T-helper 1 cell treated with Interleukin-12 subunit alpha and Interleukin-12 subunit beta and Interleukin-4 antibody, amounts not matched to agents 30 ng/mL and 1 ng/mL, for 36 hours (primary cell): ENCODE measurements at regions not wholly inside any gene's neighbourhood (a gene's known extent, or its start where the extent isn't known, plus 50 kb on each side); places are given as distances from the start of the nearest gene placed in this dataset.
"Not testable (repeated sequence)": the region's sequence is repeated elsewhere in the genome, so short reads cannot be mapped to it uniquely, and the experiment has no call there.

Experiments used
- intact Hi-C: fragments of 100-400 bp; cut with micrococcal nuclease; formaldehyde crosslinking; loops from one replicate; pipeline ENCODE4 v1.15.1; 2024

DNA sequence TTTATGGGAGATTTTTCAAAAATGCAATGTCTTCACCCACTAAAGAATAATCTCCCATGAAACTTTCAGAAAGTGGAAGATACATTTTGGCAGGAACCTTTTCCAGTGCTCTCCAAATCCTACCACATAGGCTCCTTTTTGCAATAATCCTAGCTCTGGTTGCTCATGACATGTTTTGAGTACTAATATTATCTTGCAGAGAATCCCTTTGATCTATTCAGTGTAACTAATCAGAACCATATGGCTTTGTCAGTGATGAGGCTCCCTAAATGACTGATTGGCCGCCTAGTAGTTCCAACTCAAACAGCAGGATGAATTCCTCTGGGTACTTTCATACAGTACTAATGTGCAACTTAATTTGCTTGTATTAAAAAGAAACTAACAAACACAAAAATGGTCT is 544.0 kb upstream of the FAM98A start:
- intact Hi-C loops = no loop called here

- intact Hi-C loops = not testable (repeated sequence)
Measured at GRCh38 chr2:34142531-34143008, 543.5 kb upstream of the FAM98A start.

DNA sequence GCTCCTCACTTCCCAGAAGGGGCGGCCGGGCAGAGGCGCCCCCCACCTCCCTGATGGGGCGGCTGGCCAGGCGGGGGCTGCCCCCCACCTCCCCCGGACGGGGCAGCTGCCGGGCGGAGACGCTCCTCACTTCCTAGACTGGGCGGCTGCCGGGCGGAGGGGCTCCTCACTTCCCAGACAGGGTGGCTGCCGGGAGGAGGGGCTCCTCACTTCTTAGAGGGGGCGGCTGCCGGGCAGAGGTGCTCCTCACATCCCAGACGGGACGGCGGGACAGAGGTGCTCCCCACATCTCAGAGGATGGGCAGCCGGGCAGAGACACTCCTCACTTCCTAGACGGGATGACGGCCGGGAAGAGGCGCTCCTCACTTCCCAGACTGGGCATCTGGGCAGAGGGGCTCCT is 534.0 kb upstream of the FAM98A start:
- intact Hi-C loops = loop anchor here (2.0 kb wide), 1 partner anchor 78 kb away; no protein-coding TSS in a partner anchor

DNA sequence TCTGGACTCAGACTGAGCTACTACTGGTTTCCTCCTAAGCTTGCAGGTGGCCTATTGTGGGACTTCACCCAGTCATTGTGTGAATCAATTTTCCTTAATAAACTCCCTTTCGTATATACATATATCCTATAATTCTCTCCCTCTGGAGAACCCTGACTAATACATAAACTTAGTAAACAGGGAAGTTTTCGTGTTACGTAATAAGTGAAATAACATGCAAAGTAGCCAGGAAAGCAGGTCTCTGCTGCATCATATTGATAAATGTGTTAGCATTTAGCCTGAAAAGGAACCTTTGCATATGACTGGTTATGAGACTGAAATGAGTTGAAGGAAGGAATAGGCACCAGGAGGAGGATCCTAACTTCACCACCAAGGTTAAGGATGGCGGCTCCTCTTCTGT is 527.2 kb upstream of the FAM98A start:
- intact Hi-C loops = no loop called here

DNA sequence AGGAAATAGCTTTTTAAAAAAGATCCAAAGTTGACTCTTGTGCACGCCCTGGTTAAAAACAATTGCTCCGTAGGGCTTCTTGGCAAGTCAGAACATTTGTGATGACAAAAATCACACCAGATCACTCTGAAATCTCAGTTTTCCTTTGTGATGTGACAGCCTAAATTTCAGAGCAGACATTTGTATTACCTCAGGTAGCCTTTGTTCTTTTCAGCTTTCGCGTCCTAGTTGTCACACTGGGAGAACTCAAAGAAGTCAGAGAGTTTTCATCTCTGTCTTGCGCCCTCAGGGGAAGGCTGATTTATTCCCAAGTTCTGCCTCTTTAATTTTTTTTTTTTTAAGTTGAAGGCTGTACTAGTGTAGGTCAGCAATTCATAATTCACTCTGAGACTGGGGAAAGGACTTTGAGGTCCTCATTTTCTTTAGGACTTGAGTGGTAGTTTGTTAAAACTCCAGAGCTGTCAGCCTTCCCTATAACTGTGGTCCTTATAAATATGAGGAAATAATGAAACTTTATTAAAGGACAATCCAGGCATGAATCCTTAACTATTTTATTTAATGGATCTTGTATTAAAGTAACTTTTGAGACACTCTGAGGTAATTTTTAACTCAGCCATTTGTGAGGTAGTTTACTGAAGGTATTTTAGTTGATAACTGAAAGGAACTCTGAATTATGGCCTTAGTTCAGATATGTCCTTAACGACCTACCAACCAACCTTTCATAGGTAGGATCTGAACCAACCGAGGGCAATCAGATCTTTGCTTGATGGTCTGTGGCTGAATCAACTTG is 525.1 kb upstream of the FAM98A start:
- intact Hi-C loops = no loop called here

GRCh38 chr2:34121076-34121475 is 522.0 kb upstream of the FAM98A start:
- intact Hi-C loops = no loop called here

- intact Hi-C loops = no loop called here
Measured at GRCh38 chr2:34115076-34115475, 516.0 kb upstream of the FAM98A start.

- intact Hi-C loops = no loop called here
Measured at GRCh38 chr2:34112161-34112560, 513.1 kb upstream of the FAM98A start.

DNA sequence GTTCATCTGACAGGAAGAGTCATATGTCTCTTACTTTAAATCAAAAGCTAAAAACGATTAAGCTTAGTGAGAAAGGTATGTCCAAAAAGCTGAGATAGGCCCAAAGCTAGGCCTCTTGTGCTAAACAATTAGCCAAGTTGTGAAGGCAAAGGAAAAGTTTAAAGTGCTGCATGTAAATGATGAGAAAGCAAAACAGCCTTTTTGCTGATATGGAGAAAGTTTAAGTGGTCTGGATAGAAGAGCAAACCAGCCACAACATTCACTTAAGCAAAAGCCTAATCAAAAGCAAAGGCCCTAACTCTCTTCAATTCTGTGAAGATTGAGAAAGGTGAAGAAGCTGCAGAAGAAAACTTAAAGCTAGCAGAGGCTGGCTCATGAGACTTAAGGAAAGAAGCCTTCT is 511.3 kb upstream of the FAM98A start:
- intact Hi-C loops = no loop called here

GRCh38 chr2:34107811-34108210 is 508.7 kb upstream of the FAM98A start:
- intact Hi-C loops = no loop called here

DNA sequence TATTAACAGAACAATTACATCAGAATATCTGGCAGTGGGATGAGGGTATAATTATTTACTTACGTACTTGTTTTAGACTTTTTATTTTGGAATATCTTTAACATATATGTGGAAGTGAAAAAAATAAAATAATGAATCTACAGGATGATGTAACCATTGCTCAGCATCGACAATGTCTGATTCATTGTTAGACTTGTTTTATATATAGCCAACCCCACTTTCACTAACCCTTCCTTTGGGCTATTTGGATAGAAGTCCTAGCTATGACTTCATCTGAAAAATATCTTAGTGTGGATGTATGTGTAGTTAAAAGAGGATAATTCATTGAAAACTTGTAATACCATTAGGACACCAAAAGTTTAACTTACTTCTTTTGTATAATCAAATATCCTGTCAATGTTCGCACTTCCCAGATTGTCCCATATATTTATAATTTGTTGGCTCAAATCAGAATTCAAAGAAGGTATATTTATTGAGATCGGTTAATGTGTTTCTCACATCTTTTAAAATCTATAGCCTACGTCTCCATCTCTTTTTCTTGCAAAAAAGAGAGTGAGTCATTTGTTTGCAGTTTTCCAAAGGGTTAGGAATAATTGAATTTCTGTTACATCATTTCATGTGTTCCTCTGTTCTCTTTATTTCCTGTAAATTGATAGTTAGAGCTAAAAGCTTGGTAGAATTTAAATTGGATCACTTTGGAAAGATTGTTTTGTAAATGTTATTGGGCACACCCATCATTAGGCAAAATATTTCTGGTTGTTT is 506.1 kb upstream of the FAM98A start:
- intact Hi-C loops = no loop called here

- intact Hi-C loops = no loop called here
Measured at GRCh38 chr2:34104601-34105000, 505.5 kb upstream of the FAM98A start.

DNA sequence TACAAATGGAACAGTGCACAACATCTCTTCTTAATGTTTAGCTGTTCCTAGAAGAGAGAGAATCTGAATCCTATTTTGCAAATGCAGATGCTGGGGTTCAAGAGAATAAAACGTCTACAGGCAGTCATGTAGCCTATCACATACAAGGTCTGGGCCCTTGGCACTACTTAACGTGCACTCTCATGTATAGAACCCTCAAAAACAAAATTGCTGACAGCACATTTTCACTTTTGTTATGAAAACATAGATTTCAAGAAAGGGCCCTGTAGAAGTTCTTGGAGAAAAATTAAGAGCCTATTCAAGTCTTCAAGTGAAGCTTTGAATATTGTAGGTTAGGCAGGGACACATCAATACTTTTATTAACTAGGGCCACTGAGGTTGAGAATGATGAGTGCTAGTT is 504.3 kb upstream of the FAM98A start:
- intact Hi-C loops = no loop called here

GRCh38 chr2:34102339-34102738 is 503.2 kb upstream of the FAM98A start:
- intact Hi-C loops = no loop called here

DNA sequence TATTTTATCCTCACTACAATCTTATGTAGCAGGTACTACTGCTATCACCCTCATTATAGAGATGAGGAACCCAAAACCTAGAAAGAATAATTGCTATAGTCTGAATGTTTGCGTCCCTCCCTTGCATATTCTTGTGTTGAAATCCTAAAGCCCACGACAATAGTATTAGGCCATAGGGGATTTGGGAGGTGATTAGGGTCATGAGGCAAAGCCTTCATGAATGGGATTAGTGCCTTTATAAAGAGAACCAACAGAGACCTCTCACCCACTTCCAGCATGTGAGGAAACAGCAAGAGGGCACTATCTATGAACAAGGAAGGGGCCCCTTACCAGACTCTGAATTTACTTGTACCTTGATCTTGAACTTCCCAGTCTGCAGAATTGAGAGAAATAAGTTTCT is 500.3 kb upstream of the FAM98A start:
- intact Hi-C loops = no loop called here

DNA sequence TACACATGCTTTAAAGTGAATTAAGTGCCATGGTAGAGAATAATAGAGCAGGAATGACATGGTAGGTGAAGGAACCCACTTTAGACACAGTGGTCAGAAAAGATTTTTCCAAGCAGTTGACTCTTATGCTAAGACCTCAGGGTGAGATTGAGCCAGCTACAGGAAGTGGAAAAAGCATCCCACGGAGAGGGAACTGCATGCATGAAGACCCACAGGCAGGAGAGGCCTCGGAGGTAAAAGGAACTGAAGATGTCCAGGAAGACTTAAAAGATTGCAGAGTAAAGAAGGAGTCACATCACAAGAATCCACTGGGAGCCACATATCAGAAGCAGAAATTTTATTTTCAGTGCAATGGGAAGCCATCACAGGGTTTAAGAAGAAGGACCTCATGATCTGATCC is 499.2 kb upstream of the FAM98A start:
- intact Hi-C loops = no loop called here

- intact Hi-C loops = loop anchor here (1.0 kb wide), 2 partner anchors 1314 to 1332 kb away; no protein-coding TSS in a partner anchor
Measured at GRCh38 chr2:34096562-34097171, 497.6 kb upstream of the FAM98A start.

DNA sequence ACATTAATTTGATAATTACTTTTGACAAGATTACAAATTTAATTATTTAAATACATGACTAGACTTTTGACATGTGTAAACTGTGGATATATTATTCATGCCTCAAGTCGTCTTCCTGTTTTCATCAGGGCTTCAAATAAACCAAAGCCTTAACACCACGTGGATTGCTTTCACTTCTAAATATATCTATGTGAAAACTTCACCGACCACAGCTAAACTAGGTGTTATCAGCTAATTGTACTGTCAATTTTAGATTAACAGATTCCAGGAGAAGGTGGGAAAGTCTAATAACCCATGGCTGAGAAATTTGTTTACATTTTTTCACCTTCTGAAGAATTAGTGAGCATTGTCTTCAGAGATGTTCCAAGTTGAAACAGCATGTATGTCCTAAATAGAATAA is 494.7 kb upstream of the FAM98A start:
- intact Hi-C loops = no loop called here

DNA sequence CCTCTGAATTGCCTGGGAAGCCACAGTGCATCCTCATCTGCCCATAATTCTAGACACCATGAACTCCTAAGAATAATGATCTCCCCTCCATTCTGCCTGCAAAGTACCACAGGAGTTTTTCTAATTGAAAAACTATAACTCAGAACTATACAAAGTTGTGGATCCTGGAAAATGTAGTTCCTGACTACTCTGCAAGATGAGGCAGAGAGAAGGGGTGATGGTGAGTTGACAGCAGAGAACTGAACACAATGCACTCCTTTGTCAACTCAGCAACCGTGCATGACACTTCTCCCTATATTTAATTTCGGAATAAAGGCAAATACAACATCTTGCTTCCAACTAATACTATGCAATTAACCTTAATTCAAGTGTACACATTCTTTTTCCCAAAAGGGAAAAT is 471.1 kb upstream of the FAM98A start:
- intact Hi-C loops = no loop called here

DNA sequence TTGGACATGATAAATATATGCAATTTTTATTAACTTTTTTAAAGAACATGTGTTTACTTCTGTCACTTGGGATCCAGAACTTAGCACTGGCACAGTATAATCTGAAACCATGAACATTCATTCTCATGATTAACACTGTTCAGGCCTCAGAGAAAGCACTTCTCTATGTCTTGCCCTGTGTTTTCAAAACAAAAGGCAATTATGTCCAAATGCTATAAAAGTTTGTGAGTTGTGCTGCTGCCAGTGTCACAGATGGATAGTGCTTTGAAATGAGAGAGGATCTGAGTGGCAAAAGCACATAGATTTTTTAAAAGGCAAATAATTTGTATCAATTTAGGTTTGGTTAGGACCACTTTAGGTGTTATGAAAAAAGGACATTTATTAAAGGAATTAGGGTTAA is 470.5 kb upstream of the FAM98A start:
- intact Hi-C loops = no loop called here

DNA sequence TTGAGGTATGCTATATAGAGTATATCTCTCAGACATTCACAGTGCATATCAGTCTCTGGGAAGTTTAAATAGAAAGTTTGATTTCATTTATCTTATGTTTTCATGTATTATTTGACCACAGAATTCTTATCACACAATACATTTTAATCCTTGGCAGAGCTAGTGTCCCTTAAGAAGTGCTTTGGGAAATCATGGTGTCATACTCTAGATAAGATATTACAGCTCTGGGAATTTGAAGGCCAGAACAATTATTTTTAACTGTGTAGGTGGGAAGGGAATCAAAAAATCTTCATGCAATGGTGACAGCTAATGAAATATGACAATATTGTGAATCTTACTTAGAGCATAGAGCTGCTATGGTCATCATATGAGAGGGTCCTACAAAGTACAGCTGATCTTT is 451.3 kb upstream of the FAM98A start:
- intact Hi-C loops = no loop called here

GRCh38 chr2:34045101-34045655 is 446.1 kb upstream of the FAM98A start:
- intact Hi-C loops = no loop called here
